ENCODE measurements at regions not wholly inside any gene's neighbourhood (a gene's known extent, or its start where the extent isn't known, plus 50 kb on each side); places are given as distances from the start of the nearest gene placed in this dataset.
"Not testable (repeated sequence)": the region's sequence is repeated elsewhere in the genome, so short reads cannot be mapped to it uniquely, and the experiment has no call there.

DNA sequence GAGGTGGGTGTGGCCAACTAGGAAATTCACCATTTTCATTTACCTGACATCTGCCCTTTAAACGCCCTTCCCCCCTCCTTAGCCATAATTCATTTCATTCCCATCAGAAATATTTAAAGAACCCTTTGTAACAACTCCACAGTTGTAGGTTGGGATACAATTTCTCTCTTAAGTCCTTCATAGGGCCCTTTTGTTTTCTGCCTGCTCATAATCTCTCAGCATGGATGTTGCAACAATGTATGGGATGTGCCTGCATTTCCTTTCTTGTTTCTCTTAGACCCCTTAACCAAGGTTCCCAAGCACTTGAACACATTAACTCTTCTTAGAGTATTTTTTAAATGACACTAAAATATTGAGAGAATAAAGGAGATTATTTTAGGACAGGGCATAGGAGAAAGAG is 51.7 kb upstream of the MYO10 start:
- TF ChIP-seq, protein P1, sequence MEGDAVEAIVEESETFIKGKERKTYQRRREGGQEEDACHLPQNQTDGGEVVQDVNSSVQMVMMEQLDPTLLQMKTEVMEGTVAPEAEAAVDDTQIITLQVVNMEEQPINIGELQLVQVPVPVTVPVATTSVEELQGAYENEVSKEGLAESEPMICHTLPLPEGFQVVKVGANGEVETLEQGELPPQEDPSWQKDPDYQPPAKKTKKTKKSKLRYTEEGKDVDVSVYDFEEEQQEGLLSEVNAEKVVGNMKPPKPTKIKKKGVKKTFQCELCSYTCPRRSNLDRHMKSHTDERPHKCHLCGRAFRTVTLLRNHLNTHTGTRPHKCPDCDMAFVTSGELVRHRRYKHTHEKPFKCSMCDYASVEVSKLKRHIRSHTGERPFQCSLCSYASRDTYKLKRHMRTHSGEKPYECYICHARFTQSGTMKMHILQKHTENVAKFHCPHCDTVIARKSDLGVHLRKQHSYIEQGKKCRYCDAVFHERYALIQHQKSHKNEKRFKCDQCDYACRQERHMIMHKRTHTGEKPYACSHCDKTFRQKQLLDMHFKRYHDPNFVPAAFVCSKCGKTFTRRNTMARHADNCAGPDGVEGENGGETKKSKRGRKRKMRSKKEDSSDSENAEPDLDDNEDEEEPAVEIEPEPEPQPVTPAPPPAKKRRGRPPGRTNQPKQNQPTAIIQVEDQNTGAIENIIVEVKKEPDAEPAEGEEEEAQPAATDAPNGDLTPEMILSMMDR (IDR thresholded peaks at IDR 0.05): no peak

DNA sequence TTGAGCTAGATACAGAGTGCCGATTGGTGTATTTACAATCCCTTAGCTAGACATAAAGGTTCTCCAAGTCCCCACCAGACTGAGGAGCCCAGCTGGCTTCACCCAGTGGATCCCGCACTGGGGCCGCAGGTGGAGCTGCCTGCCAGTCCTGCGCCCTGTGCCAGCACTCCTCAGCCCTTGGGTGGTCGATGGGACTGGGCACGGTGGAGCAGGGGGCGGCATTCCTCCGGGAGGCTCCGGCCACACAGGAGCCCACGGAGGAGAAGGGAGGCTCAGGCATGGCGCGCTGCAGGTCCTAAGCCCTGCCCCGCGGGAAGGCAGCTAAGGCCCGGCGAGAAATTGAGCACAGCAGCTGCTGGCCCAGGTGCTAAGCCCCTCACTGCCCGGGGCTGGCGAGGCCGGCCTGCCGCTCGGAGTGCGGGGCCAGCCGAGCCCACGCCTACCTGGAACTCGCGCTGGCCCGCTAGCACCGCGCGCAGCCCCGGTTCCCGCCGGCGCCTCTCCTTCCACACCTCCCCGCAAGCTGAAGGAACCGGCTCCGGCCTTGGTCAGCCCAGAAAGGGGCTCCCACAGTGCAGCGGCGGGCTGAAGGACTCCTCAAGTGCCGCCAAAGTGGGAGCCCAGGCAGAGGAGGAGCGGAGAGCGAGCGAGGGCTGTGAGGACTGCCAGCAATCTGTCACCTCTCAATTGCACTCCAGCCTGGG is 54.9 kb upstream of the MYO10 start:
- intact Hi-C loops (cut with micrococcal nuclease); H3K27ac ChIP-seq (ENCODE audit: low read length); H3K36me3 Mint-ChIP-seq; H3K27ac Mint-ChIP-seq; H3K9me3 Mint-ChIP-seq; ATAC-seq; H3K4me3 ChIP-seq (ENCODE audit: low read length); H3K4me1 ChIP-seq (ENCODE audit: control insufficient read depth, insufficient read depth, low read length); H3K9me3 ChIP-seq (ENCODE audit: control insufficient read depth, insufficient read depth, low read length); H3K36me3 ChIP-seq (ENCODE audit: control insufficient read depth, insufficient read depth, low read length); H3K4me1 Mint-ChIP-seq; H3K27me3 ChIP-seq (ENCODE audit: control insufficient read depth, insufficient read depth, low read length); H3K4me3 Mint-ChIP-seq; H3K27me3 Mint-ChIP-seq (ENCODE audit: low read depth in 2 of 2); DNase-seq: not testable (repeated sequence)
- WGBS (ENCODE audit: insufficient coverage): 95% methylated on average over 42 of the region's 43 CpGs

More for the DNA sequence above, 51.7 kb upstream of the MYO10 start:
- Mint-ChIP-seq H3K27me3 (ENCODE audit: low read depth in 2 of 2) (no peaks in the 10 kb centered on the region), H3K27ac (no peak overlapping the region), H3K9me3 (no peaks in the 10 kb centered on the region), H3K4me3 (no peak overlapping the region), H3K36me3 (no peaks in the 10 kb centered on the region), H3K4me1 (no peaks in the 10 kb centered on the region)
- WGBS (ENCODE audit: insufficient coverage): no CpG with 5 or more reads among the region's 1 CpG
- Histone ChIP-seq H3K36me3 (ENCODE audit: control insufficient read depth, insufficient read depth, low read length) (no peaks in the 10 kb centered on the region), H3K4me3 (ENCODE audit: low read length) (no peak overlapping the region), H3K9me3 (ENCODE audit: control insufficient read depth, insufficient read depth, low read length) (no peaks in the 10 kb centered on the region), H3K27ac (ENCODE audit: low read length) (no peak overlapping the region), H3K4me1 (ENCODE audit: control insufficient read depth, insufficient read depth, low read length) (no peaks in the 10 kb centered on the region), H3K27me3 (ENCODE audit: control insufficient read depth, insufficient read depth, low read length) (no peaks in the 10 kb centered on the region)
- no peak for DNase-seq
- intact Hi-C loops (cut with micrococcal nuclease): no loop called here
- ATAC-seq: no peak

DNA sequence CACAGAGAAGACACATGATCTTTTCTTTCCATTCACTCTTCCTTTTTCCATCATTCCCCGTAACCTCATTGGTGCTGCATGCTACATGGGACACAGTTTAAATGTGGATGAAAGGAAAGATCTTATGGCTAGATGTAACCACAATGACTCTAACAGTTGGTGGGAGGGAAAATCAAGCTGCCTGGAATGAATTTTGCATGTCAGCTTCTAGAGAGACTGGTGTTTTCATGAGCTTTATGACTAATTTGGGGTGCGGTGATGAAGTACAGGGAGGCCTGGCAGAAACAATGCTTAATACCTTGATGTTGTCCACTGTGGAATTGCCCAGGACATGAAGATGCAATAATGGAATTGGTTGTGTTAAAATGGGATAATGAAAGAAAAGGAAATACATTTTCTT is 55.9 kb upstream of the MYO10 start:
- Histone ChIP-seq H3K36me3 (ENCODE audit: control insufficient read depth, insufficient read depth, low read length) (no peaks in the 10 kb centered on the region), H3K27me3 (ENCODE audit: control insufficient read depth, insufficient read depth, low read length) (no peaks in the 10 kb centered on the region), H3K4me1 (ENCODE audit: control insufficient read depth, insufficient read depth, low read length) (no peaks in the 10 kb centered on the region), H3K9me3 (ENCODE audit: control insufficient read depth, insufficient read depth, low read length) (no peaks in the 10 kb centered on the region), H3K27ac (ENCODE audit: low read length) (no peak overlapping the region), H3K4me3 (ENCODE audit: low read length) (no peak overlapping the region)
- intact Hi-C loops (cut with micrococcal nuclease): no loop called here
- DNase-seq: no peak
- H3K27ac Mint-ChIP-seq: no peak overlapping the region
- no peak overlapping the region for H3K4me3 Mint-ChIP-seq
- H3K27me3 Mint-ChIP-seq (ENCODE audit: low read depth in 2 of 2): peaks cover 0 to 3% of the 10 kb centered on the region in 2 donors
- ATAC-seq: no peak
- TF ChIP-seq, protein P1 (IDR thresholded peaks at IDR 0.05): no peak
- no peaks in the 10 kb centered on the region for H3K36me3 Mint-ChIP-seq
- H3K9me3 Mint-ChIP-seq: no peaks in the 10 kb centered on the region
- 65% methylated on average over 2 of the region's 2 CpGs for WGBS (ENCODE audit: insufficient coverage)
- H3K4me1 Mint-ChIP-seq: no peaks in the 10 kb centered on the region

DNA sequence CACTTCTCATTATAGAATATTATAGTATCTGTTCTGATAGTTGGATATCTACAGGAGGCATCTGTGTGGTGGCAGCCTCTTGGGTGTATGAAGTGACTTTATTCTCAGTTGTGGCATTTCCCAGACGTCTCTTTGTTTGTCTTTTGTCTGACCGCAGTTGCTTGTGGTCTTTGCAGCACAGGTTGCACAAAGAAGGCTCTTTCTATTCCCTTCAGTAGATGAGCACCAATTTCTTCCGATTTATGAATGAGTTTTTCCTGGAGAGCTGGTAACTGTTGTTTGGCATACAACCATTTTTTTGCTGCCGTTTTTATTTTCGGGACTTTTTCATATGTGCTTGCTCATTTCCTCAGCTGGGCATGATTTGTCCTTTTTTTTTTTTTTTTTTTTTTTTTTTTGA is 56.4 kb upstream of the MYO10 start:
- H3K27me3 Mint-ChIP-seq (ENCODE audit: low read depth in 2 of 2): peaks cover 0 to 3% of the 10 kb centered on the region in 2 donors
- no peak for ATAC-seq

More for the DNA sequence above, 56.4 kb upstream of the MYO10 start:
- no peaks in the 10 kb centered on the region for H3K9me3 Mint-ChIP-seq
- H3K4me1 Mint-ChIP-seq: no peaks in the 10 kb centered on the region
- TF ChIP-seq, protein P1 (IDR thresholded peaks at IDR 0.05): no peak
- WGBS (ENCODE audit: insufficient coverage): 18% methylated on average over 5 of the region's 5 CpGs
- H3K4me3 Mint-ChIP-seq: no peak overlapping the region
- no peak overlapping the region for H3K4me3 ChIP-seq (ENCODE audit: low read length)
- no peaks in the 10 kb centered on the region for H3K36me3 ChIP-seq (ENCODE audit: control insufficient read depth, insufficient read depth, low read length)
- H3K27me3 ChIP-seq (ENCODE audit: control insufficient read depth, insufficient read depth, low read length): no peaks in the 10 kb centered on the region
- no peak for DNase-seq
- no peak overlapping the region for H3K27ac Mint-ChIP-seq
- no peaks in the 10 kb centered on the region for H3K4me1 ChIP-seq (ENCODE audit: control insufficient read depth, insufficient read depth, low read length)
- intact Hi-C loops (cut with micrococcal nuclease): no loop called here
- H3K27ac ChIP-seq (ENCODE audit: low read length): no peak overlapping the region
- H3K9me3 ChIP-seq (ENCODE audit: control insufficient read depth, insufficient read depth, low read length): no peaks in the 10 kb centered on the region
- H3K36me3 Mint-ChIP-seq: no peaks in the 10 kb centered on the region

Measured in natural killer cell (primary cell).